Parathyroid adenoma (tissue), 2 donors: ENCODE measurements at regions not wholly inside any gene's neighbourhood (a gene's known extent, or its start where the extent isn't known, plus 50 kb on each side); places are given as distances from the start of the nearest gene placed in this dataset.

Experiments
- H2AFZ ChIP-seq: fragments of 300-600 bp; sonication (generic); one replicate; pipeline ENCODE4 v1.7.0; 2017; ENCODE audit warnings: antibody characterized with exemption, mild to moderate bottlenecking
- H3K27ac ChIP-seq: fragments of 300-600 bp; sonication (generic); one replicate; pipeline ENCODE4 v1.7.0; 2017
- H3K27me3 ChIP-seq: fragments of 300-600 bp; sonication (generic); one replicate; pipeline ENCODE4 v1.7.0; 2017; ENCODE audit warnings: low read length; ENCODE audit not compliant: control insufficient read depth, insufficient read depth
- H3K36me3 ChIP-seq: fragments of 300-600 bp; sonication (generic); one replicate; pipeline ENCODE4 v1.7.0; 2017; ENCODE audit warnings: low read length; ENCODE audit not compliant: control insufficient read depth, insufficient read depth
- H3K4me1 ChIP-seq: fragments of 300-600 bp; sonication (generic); one replicate; pipeline ENCODE4 v1.7.0; 2017; ENCODE audit warnings: control low read depth
- H3K4me2 ChIP-seq: fragments of 300-600 bp; sonication (generic); one replicate; pipeline ENCODE4 v1.7.0; 2017; ENCODE audit warnings: low read length
- H3K4me3 ChIP-seq: fragments of 300-600 bp; sonication (generic); one replicate; pipeline ENCODE4 v1.7.0; 2017; ENCODE audit warnings: low read depth, low read length
- H3K79me2 ChIP-seq: fragments of 300-600 bp; sonication (generic); one replicate; pipeline ENCODE4 v1.7.0; 2017; ENCODE audit warnings: control low read depth
- H3K9ac ChIP-seq: fragments of 300-600 bp; sonication (generic); one replicate; pipeline ENCODE4 v1.7.0; 2017; ENCODE audit warnings: mild to moderate bottlenecking
- H3K9me3 ChIP-seq: fragments of 300-600 bp; sonication (generic); one replicate; pipeline ENCODE4 v1.7.0; 2017; ENCODE audit warnings: low read length; ENCODE audit not compliant: control insufficient read depth
- TF ChIP-seq, protein P1 (sequence below): fragments of 300-600 bp; sonication (generic); IDR thresholded peaks from one replicate; pipeline ENCODE4 v1.7.0; 2017; ENCODE audit warnings: antibody characterized with exemption, mild to moderate bottlenecking
- donor health status: primary hyperparathyroidism.

DNA sequence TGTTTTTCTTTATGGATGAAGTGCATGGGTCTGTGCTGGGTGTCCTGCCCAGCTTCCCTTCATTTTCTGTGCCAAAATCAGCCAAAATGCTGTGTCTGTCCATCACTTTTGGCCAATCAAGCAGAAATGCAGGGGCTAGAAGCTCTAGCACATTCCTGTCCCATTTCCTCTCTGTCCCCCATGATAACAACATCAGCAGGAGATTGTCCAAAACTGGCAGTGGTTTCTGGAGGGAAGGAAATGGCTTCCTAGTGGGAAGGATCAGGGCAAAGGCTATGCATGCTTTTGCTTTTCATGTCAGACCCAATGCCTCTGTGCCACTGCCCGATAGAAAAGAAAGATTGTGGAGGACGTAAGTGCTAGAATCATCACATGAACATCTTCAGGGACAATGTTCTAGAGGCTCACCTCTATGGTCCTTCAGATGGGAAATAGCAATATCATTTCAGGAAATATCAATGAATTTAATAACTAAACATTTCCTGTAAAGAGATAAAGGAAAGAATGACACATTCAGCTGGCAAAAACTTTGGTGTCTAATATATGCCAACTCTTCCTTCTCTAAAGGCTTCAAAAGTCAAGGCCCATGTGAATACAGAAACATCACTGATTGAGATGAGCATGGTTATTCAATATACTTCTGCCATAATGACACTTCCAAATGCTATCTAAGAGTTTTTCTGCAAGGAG is 107.5 kb downstream of the SETD4 start:
- Histone ChIP-seq H3K4me3 (no peak overlapping the region), H3K9ac (no peak overlapping the region), H2AFZ (no peak overlapping the region), H3K79me2 (no peaks in the 10 kb centered on the region), H3K9me3 (no peaks in the 10 kb centered on the region), H3K4me2 (no peak overlapping the region), H3K36me3 (no peaks in the 10 kb centered on the region), H3K4me1 (no peaks in the 10 kb centered on the region), H3K27ac (no peak overlapping the region), H3K27me3 (no peaks in the 10 kb centered on the region)
- TF ChIP-seq, protein P1, sequence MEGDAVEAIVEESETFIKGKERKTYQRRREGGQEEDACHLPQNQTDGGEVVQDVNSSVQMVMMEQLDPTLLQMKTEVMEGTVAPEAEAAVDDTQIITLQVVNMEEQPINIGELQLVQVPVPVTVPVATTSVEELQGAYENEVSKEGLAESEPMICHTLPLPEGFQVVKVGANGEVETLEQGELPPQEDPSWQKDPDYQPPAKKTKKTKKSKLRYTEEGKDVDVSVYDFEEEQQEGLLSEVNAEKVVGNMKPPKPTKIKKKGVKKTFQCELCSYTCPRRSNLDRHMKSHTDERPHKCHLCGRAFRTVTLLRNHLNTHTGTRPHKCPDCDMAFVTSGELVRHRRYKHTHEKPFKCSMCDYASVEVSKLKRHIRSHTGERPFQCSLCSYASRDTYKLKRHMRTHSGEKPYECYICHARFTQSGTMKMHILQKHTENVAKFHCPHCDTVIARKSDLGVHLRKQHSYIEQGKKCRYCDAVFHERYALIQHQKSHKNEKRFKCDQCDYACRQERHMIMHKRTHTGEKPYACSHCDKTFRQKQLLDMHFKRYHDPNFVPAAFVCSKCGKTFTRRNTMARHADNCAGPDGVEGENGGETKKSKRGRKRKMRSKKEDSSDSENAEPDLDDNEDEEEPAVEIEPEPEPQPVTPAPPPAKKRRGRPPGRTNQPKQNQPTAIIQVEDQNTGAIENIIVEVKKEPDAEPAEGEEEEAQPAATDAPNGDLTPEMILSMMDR: no peak

DNA sequence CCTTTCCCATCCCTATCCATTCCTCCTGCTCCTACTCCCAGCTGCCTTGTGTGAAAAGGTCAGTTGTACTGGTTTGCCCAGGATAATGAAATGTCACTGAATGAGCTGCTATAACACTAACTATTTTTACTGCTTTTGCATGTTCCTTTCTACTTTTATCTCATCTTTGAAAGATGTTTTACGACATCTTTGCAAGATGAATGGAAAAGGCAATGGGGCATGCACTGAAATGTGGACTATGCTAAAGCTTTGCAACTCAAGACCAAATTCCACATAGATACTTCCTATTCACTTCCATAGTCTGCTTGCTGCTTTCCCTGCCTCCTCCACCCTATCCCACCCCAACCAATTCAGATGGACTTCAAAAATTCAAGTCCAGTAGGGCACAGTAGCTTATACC is 111.3 kb downstream of the SETD4 start:
- Histone ChIP-seq H3K36me3 (no peaks in the 10 kb centered on the region), H3K27me3 (no peaks in the 10 kb centered on the region), H3K4me1 (no peaks in the 10 kb centered on the region), H3K4me2 (no peak overlapping the region), H3K9me3 (no peaks in the 10 kb centered on the region), H3K9ac (no peak overlapping the region), H3K27ac (no peak overlapping the region), H3K4me3 (no peak overlapping the region), H2AFZ (no peak overlapping the region), H3K79me2 (no peaks in the 10 kb centered on the region)
- TF ChIP-seq, protein P1: no peak

DNA sequence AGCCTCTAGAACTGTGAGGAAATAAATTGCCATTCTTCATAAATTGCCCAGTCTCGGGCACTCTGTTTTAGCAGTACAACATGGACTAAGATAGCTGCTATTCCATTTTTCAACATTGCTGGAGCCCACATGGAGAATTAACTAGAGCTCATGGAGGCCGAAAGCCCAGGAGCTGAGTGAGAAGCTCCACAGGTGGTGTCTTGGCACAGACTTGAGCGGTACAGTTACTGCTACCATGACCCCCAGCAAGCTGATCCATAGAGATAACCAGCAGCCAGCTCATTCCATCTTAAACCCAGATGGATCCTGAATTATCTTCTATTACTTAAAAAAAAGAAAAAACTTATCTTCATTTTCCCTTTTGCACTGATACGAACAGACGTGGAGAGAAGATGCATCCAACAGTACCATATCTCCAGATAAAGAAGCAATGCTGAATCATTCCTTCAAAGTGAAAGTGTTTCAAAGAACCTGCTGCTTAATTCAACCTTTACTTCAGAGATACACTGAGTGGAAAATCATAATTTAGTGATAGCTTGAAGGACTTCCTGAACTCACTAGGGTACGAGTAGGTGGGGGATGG is 115.1 kb downstream of the SETD4 start:
- no peak overlapping the region for H2AFZ ChIP-seq
- H3K9ac ChIP-seq: no peak overlapping the region
- no peak overlapping the region for H3K4me2 ChIP-seq
- no peaks in the 10 kb centered on the region for H3K4me1 ChIP-seq
- no peak overlapping the region for H3K27ac ChIP-seq
- no peaks in the 10 kb centered on the region for H3K9me3 ChIP-seq
- TF ChIP-seq, protein P1: no peak
- H3K27me3 ChIP-seq: no peaks in the 10 kb centered on the region
- no peaks in the 10 kb centered on the region for H3K36me3 ChIP-seq
- no peaks in the 10 kb centered on the region for H3K79me2 ChIP-seq
- no peak overlapping the region for H3K4me3 ChIP-seq

DNA sequence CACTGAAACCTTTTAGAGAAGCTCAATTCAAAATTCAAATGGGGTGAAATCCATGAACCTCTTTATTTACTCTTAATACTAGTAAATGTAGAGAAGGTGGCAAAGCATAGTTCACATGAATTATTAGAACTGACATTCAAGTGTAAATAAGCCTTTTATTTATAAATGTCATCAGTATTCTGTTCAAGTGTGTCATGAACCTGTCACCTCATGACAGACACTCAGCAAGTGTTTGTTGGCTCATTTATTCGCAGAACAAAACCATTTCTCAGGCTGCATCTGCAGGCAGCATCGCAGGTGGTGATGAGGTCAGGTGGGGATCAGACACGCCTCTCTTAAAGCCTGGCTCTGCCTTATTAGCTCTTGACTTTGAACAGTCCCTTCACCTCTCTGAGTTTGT is 116.6 kb downstream of the SETD4 start:
- Histone ChIP-seq H3K4me2 (no peak overlapping the region), H3K4me3 (no peak overlapping the region), H3K9me3 (no peaks in the 10 kb centered on the region), H2AFZ (no peak overlapping the region), H3K27ac (no peak overlapping the region), H3K9ac (no peak overlapping the region), H3K4me1 (no peaks in the 10 kb centered on the region), H3K27me3 (no peaks in the 10 kb centered on the region), H3K36me3 (no peaks in the 10 kb centered on the region), H3K79me2 (no peaks in the 10 kb centered on the region)
- TF ChIP-seq, protein P1: no peak
